WERI-Rb-1 (cell line): ENCODE measurements at regions not wholly inside any gene's neighbourhood (a gene's known extent, or its start where the extent isn't known, plus 50 kb on each side); places are given as distances from the start of the nearest gene placed in this dataset.

ENCODE experiments used
- DNase-seq: peaks from one replicate; pipeline ENCODE4 v3.0.0-alpha.2; 2020
- H3K27ac ChIP-seq: fragments of 250-450 bp; sonication (Bioruptor Pico); 2 replicates; pipeline ENCODE4 v1.5.1; 2020; ENCODE audit warnings: mild to moderate bottlenecking, moderate library complexity
- H3K27me3 ChIP-seq: fragments of 250-450 bp; sonication (Bioruptor Pico); 2 replicates; pipeline ENCODE4 v1.5.1; 2021; ENCODE audit warnings: mild to moderate bottlenecking, low read depth, moderate library complexity; ENCODE audit not compliant: insufficient read depth, severe bottlenecking
- H3K36me3 ChIP-seq: fragments of 250-450 bp; sonication (Bioruptor Pico); 2 replicates; pipeline ENCODE4 v1.5.1; 2020; ENCODE audit warnings: mild to moderate bottlenecking, moderate library complexity
- H3K4me3 ChIP-seq: 2 replicates; pipeline ENCODE4 v1.5.1; 2011; ENCODE audit warnings: low read depth, mild to moderate bottlenecking, control low read depth, low read length
- H3K9me3 ChIP-seq: fragments of 250-450 bp; sonication (Bioruptor Pico); 2 replicates; pipeline ENCODE4 v1.5.1; 2021; ENCODE audit warnings: mild to moderate bottlenecking, moderate library complexity; ENCODE audit not compliant: severe bottlenecking
- CTCF ChIP-seq: IDR thresholded peaks from 2 replicates; pipeline ENCODE4 v1.5.1; 2011; ENCODE audit warnings: low read depth, mild to moderate bottlenecking, control low read depth, inconsistent platforms, low read length

- TF ChIP-seq CTCF = no peak
- Histone ChIP-seq H3K36me3 (no peaks in the 10 kb centered on the region), H3K4me3 (no peak overlapping the region), H3K27me3 (no peaks in the 10 kb centered on the region), H3K27ac (no peak overlapping the region), H3K9me3 (no peaks in the 10 kb centered on the region)
- no peak for DNase-seq
These were observed 587.9 kb downstream of the ADGRL2 start for GRCh38 chr1:82388679-82389078.

GRCh38 chr1:82387012-82387366 is 586.3 kb downstream of the ADGRL2 start:
- Histone ChIP-seq H3K36me3 (no peaks in the 10 kb centered on the region), H3K9me3 (no peaks in the 10 kb centered on the region), H3K27me3 (no peaks in the 10 kb centered on the region), H3K4me3 (no peak overlapping the region), H3K27ac (no peak overlapping the region)
- no peak for DNase-seq
- no peak for TF ChIP-seq CTCF

GRCh38 chr1:82386365-82387011 is 585.8 kb downstream of the ADGRL2 start:
- H3K36me3 ChIP-seq = no peaks in the 10 kb centered on the region
- no peaks in the 10 kb centered on the region for H3K27me3 ChIP-seq
- no peak overlapping the region for H3K4me3 ChIP-seq
- H3K9me3 ChIP-seq = no peaks in the 10 kb centered on the region
- DNase-seq = no peak
- no peak for TF ChIP-seq CTCF
- H3K27ac ChIP-seq = no peak overlapping the region

GRCh38 chr1:82384776-82385175 is 584.0 kb downstream of the ADGRL2 start:
- Histone ChIP-seq H3K27me3 (no peaks in the 10 kb centered on the region), H3K4me3 (no peak overlapping the region), H3K36me3 (no peaks in the 10 kb centered on the region), H3K9me3 (no peaks in the 10 kb centered on the region), H3K27ac (no peak overlapping the region)
- no peak for DNase-seq
- no peak for TF ChIP-seq CTCF

GRCh38 chr1:82377201-82377884 is 576.6 kb downstream of the ADGRL2 start:
- no peak overlapping the region for H3K4me3 ChIP-seq
- H3K27me3 ChIP-seq = no peaks in the 10 kb centered on the region
- no peak overlapping the region for H3K27ac ChIP-seq
- H3K36me3 ChIP-seq = no peaks in the 10 kb centered on the region
- DNase-seq = no peak
- H3K9me3 ChIP-seq = no peaks in the 10 kb centered on the region
- no peak for TF ChIP-seq CTCF

GRCh38 chr1:82373710-82374109 is 573.0 kb downstream of the ADGRL2 start:
- Histone ChIP-seq H3K4me3 (no peak overlapping the region), H3K27me3 (no peaks in the 10 kb centered on the region), H3K36me3 (no peaks in the 10 kb centered on the region), H3K9me3 (no peaks in the 10 kb centered on the region), H3K27ac (no peak overlapping the region)
- no peak for DNase-seq
- TF ChIP-seq CTCF = no peak
